ENCODE measurements at regions not wholly inside any gene's neighbourhood (a gene's known extent, or its start where the extent isn't known, plus 50 kb on each side); places are given as distances from the start of the nearest gene placed in this dataset.

GRCh38 chr1:87744763-87745162 lies 416.1 kb downstream of the LMO4 start:
- no peak for TF ChIP-seq TCF4 (CRISPR knock-in tag; IDR thresholded peaks at IDR 0.05; ENCODE audit: borderline replicate concordance)
- no peak for TF ChIP-seq POU6F1 (CRISPR knock-in tag; IDR thresholded peaks at IDR 0.05; ENCODE audit: borderline replicate concordance, low read depth)
- no peak for TF ChIP-seq GLIS3 (CRISPR knock-in tag; IDR thresholded peaks at IDR 0.05)
- TF ChIP-seq ZNF8 (CRISPR knock-in tag; IDR thresholded peaks at IDR 0.05): no peak
- no peak for TF ChIP-seq CREB5 (CRISPR knock-in tag; IDR thresholded peaks at IDR 0.05; ENCODE audit: low read depth)
- TF ChIP-seq ESRRG (CRISPR knock-in tag; IDR thresholded peaks at IDR 0.05): no peak
- TF ChIP-seq SNAI2 (CRISPR knock-in tag; IDR thresholded peaks at IDR 0.05): no peak
- no peak for TF ChIP-seq ZFP30 (CRISPR knock-in tag; IDR thresholded peaks at IDR 0.05)
- no peak for TF ChIP-seq ISL1 (CRISPR knock-in tag; IDR thresholded peaks at IDR 0.05)
- no peak for TF ChIP-seq TSHZ2 (CRISPR knock-in tag; IDR thresholded peaks at IDR 0.05)
- TF ChIP-seq PPARA (CRISPR knock-in tag; IDR thresholded peaks at IDR 0.05; ENCODE audit: borderline replicate concordance): no peak
- TF ChIP-seq ZC3H10 (CRISPR knock-in tag; IDR thresholded peaks at IDR 0.05): no peak
- TF ChIP-seq OSR1 (CRISPR knock-in tag; IDR thresholded peaks at IDR 0.05): no peak
- no peak for TF ChIP-seq RARB (CRISPR knock-in tag; IDR thresholded peaks at IDR 0.05)
- no peak for TF ChIP-seq TOX (CRISPR knock-in tag; IDR thresholded peaks at IDR 0.05; ENCODE audit: borderline replicate concordance)
- TF ChIP-seq PATZ1 (CRISPR knock-in tag; IDR thresholded peaks at IDR 0.05; ENCODE audit: borderline replicate concordance): no peak
- no peak for TF ChIP-seq ZNF565 (CRISPR knock-in tag; conservative IDR thresholded peaks at IDR 0.05; ENCODE audit: low read depth)
- no peak for TF ChIP-seq BACH2 (CRISPR knock-in tag; IDR thresholded peaks at IDR 0.05; ENCODE audit: borderline replicate concordance)
- ATAC-seq: no peak

- TF ChIP-seq ESRRG (CRISPR knock-in tag; IDR thresholded peaks at IDR 0.05) (no peak), CREB5 (CRISPR knock-in tag; IDR thresholded peaks at IDR 0.05; ENCODE audit: low read depth) (no peak), TCF4 (CRISPR knock-in tag; IDR thresholded peaks at IDR 0.05; ENCODE audit: borderline replicate concordance) (no peak), CSRNP3 (CRISPR knock-in tag; IDR thresholded peaks at IDR 0.05) (no peak), ZFP30 (CRISPR knock-in tag; IDR thresholded peaks at IDR 0.05) (no peak), ISL1 (CRISPR knock-in tag; IDR thresholded peaks at IDR 0.05) (no peak), ZC3H10 (CRISPR knock-in tag; IDR thresholded peaks at IDR 0.05) (no peak), PATZ1 (CRISPR knock-in tag; IDR thresholded peaks at IDR 0.05; ENCODE audit: borderline replicate concordance) (no peak)
- ATAC-seq: no peak
These were observed 424.7 kb downstream of the LMO4 start for GRCh38 chr1:87753366-87753765.
